Mesenteric fat pad (tissue), 1 donor: ENCODE measurements at regions not wholly inside any gene's neighbourhood (a gene's known extent, or its start where the extent isn't known, plus 50 kb on each side); places are given as distances from the start of the nearest gene placed in this dataset.
"Not testable (repeated sequence)": the region's sequence is repeated elsewhere in the genome, so short reads cannot be mapped to it uniquely, and the experiment has no call there.

Experiments
- DNase-seq: peaks from one replicate; pipeline ENCODE4 v3.0.0-alpha.2; 2020; ENCODE audit warnings: low spot score
- donor health status: DM: yes; HTN: yes; CAD: no.

DNA sequence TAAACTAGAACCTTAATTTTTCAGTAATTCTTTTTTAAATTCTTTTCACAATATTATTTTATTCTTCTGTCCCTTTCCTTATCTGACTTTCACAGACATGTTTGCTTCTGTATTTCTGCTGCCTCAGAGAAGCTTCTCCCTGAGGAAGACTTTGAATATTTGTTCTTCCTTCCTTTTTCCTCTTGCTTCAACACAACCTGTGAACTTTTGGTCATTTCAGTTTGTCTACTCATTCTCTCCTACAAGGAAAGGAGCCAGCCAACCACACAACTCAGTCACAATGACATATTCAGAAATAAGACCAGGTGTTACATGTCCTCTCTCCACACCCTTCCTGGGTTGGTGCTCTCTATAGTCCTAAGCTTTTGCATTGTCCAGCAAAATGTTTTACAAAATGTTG lies 310.4 kb downstream of the TFAP2B start:
- DNase-seq: no peak

DNA sequence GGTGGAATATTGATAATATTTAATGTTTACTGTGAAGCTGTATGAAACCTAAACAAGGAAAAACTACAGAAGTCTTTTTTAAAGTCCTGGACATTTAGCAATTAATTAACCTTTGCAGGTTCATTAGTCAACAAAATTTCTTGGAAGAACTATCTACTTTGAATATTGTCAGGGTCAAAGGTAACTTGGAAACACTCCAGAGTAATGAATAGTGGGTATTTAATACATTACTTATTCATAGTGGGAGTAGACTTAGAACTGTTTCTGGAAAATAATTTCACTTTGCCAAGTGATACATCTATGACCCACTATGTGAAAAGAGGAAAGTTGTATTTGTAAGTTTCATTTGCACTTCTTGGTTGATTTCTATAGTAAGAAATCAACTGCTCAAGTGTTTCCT lies 319.1 kb downstream of the TFAP2B start:
- DNase-seq: no peak

DNA sequence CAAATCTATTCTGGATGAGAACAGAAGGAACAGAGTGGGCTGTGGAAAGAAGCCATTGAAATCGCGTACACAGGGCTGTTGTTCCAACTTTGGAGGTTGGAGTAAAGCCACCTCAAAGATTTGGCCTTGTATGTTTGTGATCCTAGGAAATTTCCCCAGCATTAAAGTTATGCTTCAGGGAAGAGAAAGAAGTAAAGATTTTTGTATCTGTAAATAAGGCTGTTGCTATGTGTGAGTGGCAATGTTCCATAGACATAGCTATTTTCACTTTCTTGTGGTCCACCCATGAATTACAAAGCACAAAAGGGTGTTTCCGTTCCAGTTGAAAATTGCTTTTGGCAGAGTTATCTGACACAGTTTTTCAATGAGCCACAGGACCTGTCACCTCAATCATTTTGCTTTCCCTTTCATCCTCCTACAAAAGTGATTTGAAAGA lies 321.3 kb downstream of the TFAP2B start:
- no peak for DNase-seq

DNA sequence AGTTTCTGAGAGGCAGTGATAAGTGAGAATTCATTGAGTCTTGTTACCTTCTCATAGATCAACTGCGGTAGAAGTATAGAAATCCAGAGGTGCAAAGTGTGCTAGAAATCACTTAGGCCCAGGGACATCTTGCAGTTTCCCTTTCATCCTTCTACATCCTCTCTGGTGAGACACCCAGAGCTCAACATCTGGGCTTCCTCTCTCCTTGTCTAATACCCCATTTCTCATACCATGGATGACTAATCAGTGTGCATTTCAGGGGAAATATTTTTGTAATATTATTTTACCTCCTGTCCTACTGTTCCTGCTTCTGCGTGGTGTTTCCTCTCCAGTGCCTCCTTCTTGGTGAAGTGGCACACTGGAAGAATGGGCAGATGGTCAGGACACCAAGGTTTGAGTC lies 322.4 kb downstream of the TFAP2B start:
- DNase-seq: no peak

DNA sequence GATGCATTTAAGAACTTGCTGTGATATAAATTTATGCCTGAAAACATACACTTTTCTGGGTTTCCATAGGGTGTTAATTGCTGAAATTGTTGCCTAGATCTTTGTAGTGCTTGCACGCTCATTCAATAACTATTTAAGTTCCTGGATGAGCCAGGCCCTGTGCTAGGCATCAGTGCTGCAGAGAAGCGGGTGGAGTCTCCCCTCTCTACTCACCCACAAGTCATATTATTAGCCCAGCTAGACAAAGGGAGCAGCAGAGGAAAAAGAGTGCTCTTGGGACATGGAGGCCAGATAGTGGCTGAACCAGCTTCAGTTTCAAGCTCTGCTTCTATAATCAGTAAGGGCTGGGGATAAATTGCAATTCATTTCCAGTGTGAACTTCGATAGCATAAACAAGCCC lies 329.1 kb downstream of the TFAP2B start:
- DNase-seq: no peak

DNA sequence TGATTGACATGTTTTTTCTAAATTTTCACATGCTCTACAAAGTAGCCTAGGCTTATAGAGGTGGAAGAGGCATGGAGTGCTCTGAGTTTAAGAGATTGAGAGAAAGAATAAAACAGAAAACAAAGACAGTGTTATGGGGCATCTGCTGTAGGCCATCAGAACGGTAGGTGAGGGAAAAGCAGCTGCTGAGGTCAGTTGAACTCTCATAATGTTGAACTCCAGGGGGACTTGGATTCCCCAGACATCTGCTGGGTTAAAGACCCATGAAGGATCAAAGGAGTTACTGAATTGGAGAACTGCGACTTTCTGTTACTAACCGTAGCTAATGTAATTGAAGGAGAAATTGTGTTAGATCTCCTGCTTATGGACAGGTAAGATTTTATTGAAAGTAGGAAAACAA lies 333.9 kb downstream of the TFAP2B start:
- DNase-seq: no peak

DNA sequence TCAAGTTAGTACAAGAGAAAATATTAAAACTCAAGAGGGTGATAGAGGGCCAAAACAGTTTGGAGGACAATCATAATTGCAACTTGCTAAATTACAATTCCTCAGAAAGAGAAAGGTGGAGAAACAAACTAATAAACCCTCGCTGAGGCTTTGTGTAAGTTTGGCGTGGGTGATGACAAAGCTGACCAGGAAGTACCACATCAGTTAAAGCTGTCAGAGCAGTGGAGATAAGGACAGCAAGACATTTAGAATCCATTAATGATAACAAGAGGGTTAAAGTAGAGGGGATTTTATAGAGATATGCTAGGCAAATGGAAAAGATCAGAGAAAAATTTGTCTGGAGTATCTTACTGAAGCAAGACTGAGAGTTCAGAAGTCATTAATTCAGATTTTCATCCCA lies 334.4 kb downstream of the TFAP2B start:
- DNase-seq: no peak

DNA sequence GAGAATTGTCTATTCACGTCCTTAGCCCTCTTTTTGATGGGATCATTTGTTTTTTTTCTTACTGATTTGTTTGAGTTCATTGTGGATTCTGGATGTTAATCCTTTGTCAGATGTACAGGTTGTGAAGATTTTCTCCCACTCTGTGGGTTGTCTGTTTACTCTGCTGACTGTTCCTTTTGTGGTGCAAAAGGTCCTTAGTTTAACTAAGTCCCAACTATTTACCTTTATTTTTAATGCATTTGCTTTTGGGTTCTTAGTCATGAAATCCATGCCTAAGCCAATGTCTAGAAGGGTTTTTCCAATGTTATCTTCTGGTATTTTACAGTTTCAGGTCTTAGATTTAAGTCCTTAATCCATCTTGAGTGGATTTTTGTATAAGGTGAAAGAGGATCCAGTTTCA lies 336.3 kb downstream of the TFAP2B start:
- DNase-seq: not testable (repeated sequence)

DNA sequence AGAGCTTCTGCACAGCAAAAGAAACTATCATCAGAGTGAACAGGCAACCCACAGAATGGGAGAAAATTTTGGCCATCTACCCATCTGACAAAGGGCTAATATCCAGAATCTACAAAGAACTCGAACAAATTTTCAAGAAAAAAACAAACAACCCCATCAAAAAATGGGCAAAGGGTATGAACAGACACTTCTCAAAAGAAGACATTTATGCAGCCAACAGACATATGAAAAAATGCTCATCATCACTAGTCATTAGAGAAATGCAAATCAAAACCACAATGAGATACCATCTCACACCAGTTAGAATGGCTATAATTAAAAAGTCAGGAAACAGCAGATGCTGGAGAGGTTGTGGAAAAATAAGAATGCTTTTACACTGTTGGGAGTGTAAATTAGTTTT lies 340.6 kb downstream of the TFAP2B start:
- DNase-seq: not testable (repeated sequence)

DNA sequence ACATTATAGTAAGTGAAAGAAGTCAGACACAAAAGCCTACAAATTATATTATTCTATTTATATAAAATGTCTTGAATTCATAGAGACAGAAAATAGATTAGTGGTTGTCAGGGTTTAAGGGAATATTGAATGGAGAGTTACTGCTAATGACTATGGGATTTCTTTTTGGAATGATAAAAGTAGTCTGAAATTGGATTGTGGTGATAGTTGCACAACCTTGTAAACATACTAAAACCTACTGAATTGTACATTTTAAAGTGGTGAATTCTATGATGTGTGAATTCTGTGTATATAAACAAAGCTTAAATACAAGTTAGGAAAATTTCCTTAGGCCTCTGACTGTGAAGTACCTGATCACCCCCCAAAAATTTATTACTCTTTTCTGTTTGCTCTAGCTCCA lies 343.1 kb downstream of the TFAP2B start:
- DNase-seq: no peak

DNA sequence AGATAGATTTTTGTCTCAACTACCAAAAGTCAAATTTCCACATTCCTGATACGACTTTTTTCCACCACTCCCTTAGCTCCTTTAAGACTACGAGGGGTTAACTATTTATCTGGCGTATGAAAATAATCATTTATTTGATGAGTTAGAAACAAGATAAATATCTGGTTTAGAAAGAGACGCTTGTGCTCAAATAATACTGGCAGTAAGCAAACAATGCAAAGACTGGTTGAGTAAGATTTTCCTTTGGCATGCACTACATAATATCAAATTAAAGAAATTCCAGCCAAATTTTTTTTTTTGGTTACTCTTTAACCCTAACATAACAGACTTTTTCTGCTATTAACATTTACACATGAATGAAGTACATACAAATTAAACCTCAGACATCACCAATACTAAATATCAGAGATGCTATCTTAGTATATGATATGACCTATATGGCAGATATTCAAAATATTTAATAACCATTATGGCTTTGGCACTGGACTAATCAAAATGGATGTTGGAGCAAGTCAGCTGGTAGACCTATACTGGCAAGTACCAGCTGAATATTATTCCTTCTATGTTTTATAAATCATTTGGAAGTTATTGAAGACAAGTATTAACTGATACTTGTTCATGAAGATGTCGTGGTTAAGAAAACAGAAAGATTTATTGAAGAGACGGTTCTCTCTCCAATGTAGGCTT lies 345.3 kb downstream of the TFAP2B start:
- no peak for DNase-seq

DNA sequence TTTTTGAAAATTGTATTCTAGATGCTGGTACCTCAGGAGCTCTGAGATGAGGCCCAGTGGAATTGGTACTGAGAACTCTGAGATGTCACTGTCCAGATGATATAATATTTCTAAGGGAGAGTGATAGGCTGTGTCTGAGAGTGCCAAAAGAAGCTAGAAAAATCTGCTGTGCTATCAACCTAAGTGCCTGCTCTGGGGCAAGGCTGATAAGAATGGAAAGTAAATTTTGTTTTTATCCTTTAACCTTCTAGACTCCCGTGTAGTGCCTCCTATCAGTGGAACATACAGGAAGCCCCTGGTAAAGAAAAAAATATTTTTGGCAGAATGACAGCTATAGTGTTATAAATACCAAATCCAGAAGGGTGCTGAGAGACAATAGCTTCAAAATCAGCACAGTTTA lies 348.2 kb downstream of the TFAP2B start:
- no peak for DNase-seq

DNA sequence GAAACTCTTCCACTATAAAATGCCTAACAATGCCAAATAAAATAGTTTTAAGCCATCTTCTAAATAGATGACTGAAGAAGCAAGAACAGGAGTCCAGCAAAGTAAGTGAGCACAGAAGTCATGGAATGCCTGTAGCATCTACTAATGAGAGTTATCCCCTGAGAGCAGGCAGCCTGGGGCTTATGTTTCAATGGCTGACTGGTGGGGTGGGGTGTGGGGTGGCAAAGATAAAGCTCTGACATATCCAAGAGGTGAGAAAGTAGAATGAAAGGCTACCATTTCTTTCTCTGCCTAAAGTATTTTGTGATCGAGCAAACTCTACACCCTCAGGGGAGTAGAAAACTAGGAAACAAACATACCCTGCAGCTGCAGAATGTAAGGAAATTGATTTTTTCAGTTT lies 348.8 kb downstream of the TFAP2B start:
- DNase-seq: no peak

DNA sequence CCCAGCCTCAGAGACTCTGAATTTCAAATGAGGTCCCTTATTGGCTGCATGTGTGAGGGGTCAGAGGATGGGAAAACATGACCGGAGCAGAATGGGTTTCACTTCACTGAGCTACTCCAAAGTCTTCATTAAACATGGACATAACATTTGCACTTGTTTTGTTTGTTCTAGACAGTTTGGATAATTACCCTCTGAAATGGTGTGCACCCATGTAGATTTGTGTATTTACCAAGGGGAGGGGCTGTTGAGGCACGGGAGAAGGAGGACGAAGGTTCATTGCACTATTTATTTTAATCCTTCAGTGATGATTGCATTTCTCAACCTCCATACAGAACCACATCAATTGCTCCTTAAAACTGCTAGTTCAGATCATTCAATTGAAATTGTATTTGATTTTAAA lies 364.2 kb downstream of the TFAP2B start:
- no peak for DNase-seq

DNA sequence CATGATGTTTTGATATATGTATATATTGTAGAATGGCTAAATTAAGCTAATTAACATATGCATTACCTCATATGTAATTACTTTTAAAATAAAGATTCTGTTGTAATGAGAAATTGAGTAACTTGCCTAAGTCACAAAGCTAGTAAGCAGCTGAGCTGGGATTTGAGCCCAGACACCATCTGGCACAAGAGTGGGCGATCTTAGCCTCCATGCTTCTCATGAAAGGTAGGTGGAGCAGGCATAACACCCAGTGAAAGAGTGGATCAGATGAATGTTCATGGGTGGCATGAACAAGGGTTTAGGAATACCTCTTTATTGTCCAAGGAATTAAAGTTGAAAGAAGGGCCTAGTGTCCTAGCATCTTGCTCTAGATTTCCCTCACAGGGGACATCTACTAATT lies 365.4 kb downstream of the TFAP2B start:
- DNase-seq: no peak

DNA sequence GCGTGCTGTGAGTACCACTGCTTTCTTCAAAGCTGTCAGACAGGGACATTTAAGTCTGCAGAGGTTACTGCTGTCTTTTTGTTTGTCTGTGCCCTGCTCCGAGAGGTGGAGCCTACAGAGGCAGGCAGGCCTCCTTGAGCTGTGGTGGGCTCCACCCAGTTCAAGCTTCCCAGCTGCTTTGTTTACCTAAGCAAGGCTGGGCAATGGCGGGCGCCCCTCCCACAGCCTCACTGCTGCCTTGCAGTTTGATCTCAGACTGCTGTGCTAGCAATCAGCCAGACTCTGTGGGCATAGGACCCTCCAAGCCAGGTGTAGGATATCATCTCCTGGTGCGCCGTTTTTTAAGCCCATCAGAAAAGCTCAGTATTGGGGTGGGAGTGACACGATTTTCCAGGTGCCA lies 374.5 kb downstream of the TFAP2B start:
- DNase-seq: not testable (repeated sequence)

DNA sequence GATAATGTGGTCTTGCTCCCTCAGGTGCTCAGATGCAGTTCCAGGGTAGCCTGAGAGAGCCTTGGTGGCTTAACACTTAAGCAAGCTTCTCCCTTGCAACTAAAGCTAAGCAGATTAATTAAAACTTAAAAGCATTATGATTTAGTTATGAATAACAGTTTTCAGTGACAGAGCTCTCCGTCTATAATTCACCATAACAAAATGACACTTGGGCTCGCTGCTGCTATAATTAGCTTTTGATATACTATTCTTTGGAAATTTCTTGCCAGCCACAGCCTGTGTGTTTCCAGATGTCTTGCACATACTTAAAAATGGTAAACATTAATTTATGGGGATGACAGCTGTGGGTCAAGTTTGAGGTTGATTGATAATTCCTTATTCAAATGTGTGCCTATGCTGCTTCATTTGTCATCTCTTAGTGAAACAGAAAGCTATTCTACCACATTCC lies 380.5 kb downstream of the TFAP2B start:
- no peak for DNase-seq

DNA sequence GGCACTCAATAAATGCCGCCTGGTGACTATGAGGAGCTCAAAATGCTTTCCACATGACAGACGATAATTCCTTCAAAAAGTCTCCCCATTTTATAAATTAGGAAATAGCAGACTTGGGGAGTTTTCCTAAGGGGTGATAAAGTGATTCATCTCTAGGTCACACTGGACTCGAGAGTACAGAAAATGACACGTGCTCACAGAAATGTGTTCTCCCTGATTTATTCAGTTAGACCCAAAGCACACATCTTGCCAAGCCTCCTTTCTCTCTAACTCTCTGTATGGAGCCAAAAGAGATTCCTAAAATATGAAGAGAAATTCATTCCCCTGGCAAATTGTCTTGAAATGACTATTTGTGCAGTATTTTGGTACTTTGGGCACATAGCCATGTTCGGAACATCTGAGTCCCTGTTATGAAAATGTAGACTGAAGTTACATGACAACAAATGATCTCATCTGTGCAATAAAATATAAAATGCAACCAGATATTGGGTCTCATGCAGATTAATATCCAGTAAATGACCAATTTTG lies 381.1 kb downstream of the TFAP2B start:
- DNase-seq: no peak

DNA sequence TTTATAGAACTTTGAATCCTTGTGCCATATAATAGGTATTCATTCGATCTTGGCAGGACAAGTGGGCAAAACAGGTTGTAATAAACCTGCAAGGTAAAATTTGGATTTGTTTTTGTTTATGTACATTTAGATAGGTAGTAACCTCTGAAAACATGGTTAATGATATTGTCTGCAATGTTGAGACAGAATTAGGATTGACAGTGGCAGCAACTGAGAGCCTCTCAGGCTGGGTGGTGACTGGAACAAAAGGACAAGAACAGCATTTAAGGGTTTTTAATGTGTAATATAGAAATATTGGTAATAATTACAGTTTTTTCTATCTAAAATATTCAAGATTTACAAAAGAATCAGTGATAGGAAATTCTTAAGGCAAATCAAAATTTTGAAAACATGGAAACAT lies 382.0 kb downstream of the TFAP2B start:
- no peak for DNase-seq

DNA sequence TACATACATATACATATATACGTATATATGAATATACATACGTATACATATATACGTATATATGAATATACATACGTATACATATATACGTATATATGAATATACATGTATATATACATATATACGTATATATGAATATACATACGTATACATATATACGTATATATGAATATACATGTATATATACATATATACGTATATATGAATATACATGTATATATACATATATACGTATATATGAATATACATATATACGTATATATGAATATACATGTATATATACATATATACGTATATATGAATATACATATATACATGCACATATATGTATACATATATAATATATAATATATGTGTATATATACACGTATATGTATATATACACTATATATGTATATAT lies 384.0 kb downstream of the TFAP2B start:
- DNase-seq: not testable (repeated sequence)

DNA sequence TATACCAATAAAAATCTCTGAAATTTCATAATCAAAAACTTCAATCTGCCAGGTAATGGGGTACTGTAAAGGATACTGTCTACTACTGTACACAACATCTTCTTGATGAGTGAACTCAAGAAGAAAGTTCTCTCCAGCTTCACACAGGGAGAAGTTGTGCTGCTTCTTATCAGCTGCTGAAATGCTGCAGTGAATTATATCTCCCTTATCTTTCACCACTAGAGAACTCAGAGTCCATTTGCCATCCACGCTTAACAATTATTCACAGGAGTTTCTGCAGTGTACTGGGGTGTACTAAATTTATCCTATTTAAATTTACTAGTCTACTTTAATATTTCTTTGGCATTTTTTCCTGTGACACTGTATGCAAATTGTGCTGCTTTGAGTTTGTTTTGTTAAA lies 384.8 kb downstream of the TFAP2B start:
- DNase-seq: no peak

DNA sequence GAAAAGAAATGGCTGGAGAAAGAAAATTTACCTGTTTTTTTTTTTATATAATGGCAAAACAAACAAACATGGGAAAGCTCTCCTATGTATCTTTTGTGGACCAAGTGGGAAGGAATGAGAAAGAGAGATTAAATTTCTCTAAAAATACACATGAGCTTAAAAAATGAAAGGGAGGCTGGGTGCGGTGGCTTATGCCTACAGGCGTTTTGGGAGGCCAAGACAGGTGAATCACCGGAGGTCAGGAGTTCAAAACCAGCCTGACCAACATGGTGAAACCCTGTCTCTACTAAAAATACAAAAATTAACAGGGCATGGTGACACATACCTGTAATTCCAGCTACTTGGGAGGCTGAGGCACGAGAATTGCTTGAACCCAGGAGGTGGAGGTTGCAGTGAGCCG lies 388.0 kb downstream of the TFAP2B start:
- DNase-seq: not testable (repeated sequence)

DNA sequence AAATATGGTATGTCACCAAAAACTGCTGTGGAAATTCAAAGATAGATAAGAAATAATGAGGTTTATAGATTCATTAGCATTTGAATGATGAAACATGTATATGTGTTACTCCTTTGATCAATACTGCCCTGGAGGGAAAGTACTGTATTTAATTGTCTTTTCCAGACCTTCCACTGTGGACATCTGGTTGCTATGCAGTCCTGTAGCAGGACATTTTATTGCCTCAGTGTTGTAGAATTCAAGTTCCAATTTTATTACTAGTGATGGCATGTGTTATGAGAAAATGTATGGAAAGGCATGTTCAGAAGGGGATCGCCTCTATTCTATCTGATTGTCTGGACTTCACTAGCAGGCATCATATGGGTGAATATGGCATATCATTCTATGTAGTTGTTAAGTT lies 391.0 kb downstream of the TFAP2B start:
- no peak for DNase-seq

DNA sequence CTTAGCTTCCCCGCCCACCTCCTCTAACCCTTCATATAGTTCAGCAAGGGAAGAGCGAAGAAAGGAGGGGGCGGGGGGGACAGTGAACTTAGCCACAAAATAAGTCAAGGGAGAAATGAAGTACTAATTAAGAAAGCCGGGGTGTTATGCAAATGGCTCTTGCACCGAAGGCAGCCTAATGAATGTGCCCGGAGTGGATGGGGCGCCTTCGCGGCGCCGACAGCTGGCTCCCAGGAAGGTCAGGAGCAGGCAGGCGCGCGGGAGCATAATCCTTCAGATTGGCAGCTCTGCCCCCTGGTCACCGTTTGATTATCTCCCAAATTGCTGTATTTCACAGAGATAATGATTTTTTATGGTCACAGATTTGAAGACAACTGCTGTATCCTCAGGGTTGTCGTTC lies 395.1 kb downstream of the TFAP2B start:
- DNase-seq: no peak
